ENCODE measurements at regions not wholly inside any gene's neighbourhood (a gene's known extent, or its start where the extent isn't known, plus 50 kb on each side); places are given as distances from the start of the nearest gene placed in this dataset.

DNA sequence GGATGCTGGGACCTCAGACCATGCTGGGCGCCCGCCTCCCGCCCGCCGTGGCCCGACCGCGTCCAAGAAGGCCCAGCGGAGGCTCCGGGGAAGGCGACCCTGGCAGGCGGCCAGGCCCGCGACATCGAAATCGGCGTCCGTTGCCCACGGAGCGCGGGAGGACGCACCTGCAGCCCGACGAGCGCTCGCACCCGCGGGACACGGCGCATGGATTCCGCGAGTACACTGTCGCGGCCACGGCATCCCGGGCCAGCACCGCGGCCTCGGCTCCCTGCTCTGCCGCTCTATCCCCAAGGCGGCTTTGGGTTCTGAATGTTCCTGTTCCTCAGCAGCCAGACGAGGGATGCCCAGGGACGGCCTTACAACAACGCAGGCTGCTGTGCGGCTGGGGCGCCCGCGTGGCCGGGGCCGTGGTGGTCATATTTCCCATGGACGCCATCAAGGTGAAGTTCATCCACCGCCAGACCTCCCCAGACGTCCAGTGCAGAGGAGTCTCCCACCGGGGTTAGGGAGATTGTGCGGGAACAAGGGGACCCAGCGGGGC, 67.5 kb upstream of the ZNF722 start:
- Histone ChIP-seq H3K36me3 (ENCODE audit: control insufficient read depth, insufficient read depth, low read length) (no peaks in the 10 kb centered on the region), H3K4me3 (ENCODE audit: low read depth, low read length) (no peak overlapping the region), H3K27me3 (ENCODE audit: control insufficient read depth, insufficient read depth, low read length) (no peaks in the 10 kb centered on the region)
- DNase-seq (ENCODE audit: low read depth): no peak
- TF ChIP-seq, protein P1, sequence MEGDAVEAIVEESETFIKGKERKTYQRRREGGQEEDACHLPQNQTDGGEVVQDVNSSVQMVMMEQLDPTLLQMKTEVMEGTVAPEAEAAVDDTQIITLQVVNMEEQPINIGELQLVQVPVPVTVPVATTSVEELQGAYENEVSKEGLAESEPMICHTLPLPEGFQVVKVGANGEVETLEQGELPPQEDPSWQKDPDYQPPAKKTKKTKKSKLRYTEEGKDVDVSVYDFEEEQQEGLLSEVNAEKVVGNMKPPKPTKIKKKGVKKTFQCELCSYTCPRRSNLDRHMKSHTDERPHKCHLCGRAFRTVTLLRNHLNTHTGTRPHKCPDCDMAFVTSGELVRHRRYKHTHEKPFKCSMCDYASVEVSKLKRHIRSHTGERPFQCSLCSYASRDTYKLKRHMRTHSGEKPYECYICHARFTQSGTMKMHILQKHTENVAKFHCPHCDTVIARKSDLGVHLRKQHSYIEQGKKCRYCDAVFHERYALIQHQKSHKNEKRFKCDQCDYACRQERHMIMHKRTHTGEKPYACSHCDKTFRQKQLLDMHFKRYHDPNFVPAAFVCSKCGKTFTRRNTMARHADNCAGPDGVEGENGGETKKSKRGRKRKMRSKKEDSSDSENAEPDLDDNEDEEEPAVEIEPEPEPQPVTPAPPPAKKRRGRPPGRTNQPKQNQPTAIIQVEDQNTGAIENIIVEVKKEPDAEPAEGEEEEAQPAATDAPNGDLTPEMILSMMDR (IDR thresholded peaks at IDR 0.05; ENCODE audit: insufficient read depth, low read length, severe bottlenecking): no peak
- no peak for FAIRE-seq

DNA sequence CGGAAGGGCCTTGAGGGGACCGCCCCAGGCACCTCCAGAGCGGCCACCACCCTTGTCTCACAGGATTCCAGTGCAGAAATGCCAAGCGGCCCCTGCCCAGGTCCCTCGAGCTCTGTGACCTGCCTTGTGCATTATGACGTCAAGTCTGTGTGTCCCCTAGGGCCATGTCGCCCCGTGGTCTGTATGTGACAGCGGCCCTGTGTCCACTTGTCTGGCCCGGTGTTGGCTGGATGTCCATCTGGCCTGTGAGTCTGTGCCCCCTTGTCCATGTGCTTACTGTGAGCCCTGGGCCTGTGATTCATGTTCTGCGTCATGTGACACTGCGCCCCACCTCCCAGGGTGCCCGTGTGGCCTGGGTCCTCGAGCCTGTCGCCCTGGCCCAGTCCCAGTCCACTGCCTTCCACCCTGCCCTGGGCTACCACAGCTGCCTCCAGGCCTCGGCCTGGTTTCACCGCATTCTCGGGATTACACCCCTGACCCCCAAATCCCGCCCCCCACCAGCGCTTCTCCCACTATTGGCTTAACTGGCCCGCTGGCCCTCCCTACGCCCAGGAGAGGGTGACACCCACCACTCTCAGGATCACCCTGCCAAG, 66.6 kb upstream of the ZNF722 start:
- Histone ChIP-seq H3K36me3 (ENCODE audit: control insufficient read depth, insufficient read depth, low read length) (no peaks in the 10 kb centered on the region), H3K27me3 (ENCODE audit: control insufficient read depth, insufficient read depth, low read length) (no peaks in the 10 kb centered on the region), H3K4me3 (ENCODE audit: low read depth, low read length) (no peak overlapping the region)
- TF ChIP-seq, protein P1 (IDR thresholded peaks at IDR 0.05; ENCODE audit: insufficient read depth, low read length, severe bottlenecking): no peak
- DNase-seq (ENCODE audit: low read depth): no peak
- FAIRE-seq: no peak

All from bronchial epithelial cell (primary cell).